Activated CD4-positive, alpha-beta T cell treated with anti-CD3 and anti-CD28 coated beads, Interleukin-2, Interleukin-6, amounts not matched to agents 100 ng/mL and 50 ng/mL, durations not matched to agents 16 hours and 8 hours (primary cell): ENCODE measurements at regions not wholly inside any gene's neighbourhood (a gene's known extent, or its start where the extent isn't known, plus 50 kb on each side); places are given as distances from the start of the nearest gene placed in this dataset.

Experiments
- DNase-seq: peaks from one replicate; pipeline ENCODE4 v3.0.0-alpha.2; 2020

DNA sequence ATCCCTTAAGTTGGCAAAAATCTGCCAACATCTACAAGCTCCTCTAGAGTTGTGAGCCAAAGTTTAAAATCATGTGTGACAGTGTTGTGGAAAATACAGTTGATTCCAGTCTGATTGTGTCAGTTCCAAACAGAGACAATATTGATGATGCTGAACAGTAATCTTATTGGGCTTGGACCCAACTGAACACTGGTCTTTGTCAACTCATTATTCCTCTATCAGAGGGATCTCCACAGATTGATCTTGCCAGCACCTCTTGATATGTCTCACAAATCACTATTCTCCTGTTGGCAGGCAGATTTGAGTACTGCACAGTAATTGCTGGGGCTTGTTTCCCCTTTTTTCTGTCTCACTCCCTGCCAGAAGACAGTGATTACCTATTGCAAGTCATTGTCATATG lies 326.6 kb upstream of the DPH6 start:
- DNase-seq, result no peak

DNA sequence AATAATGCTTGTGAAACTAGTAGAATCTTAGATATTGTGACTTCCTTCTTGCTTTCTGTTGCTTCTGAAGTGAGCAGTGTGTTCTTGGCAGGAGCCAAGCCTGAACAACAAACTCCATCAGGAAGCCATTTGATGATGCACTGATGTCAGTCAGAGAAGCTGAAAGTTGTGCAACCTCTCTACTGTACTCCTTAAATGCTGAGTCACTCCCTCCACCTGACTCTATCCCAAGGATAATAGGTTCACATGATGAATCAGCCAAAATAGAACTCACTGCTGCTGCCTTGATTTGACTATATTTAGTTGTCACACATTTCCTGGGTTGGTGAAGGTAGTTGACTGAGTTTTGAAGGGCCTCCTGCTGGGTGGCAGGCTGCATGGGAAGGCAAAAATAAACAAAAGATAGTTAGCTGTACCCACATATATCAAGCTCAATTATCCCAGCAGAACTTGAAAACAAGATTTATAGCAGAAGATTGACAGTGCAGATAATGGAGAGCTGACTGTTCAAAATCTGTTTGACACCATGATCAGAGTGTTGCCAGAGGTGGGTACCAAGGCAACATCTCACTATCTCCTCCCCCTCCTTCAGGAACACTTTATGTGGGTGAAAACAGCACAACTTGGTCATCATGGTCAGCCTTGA lies 328.4 kb upstream of the DPH6 start:
- DNase-seq, result no peak

DNA sequence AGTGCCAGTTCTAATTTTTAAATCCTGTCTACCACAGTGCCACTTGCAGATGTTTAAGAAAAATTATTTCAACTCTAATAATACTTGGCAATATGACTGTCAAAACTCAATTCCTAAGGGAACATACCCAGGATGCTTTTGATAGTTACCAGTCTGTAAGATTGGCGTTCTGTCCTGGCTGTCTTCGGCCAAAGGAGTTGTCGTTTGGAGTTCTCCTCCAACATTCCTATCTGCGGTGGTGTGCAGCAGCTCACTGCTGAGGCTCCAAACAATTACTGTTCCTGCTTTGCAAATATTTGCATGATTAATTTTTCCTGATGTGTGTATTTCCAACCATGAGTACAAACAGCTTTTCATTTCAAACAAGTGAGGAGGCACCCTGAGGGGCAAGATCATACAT lies 330.8 kb upstream of the DPH6 start:
- DNase-seq, result no peak

DNA sequence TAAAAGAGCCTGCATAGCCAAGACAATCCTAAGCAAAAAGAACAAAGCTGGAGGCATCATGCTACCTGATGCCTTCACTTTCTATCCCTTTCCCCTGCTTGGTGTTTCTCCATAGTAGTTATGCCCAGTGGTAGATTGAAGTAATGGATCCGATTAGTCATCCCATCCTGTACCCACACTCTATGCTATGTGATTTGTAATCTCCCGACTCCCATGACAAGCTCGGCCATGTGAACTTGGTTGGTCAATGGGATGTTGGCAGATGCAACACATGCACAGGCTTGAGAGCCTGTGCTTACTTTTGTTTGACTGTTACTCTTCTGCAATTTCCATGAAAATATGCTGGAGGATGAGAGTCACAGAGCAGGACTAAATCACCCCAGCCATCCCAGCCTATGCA lies 334.9 kb upstream of the DPH6 start:
- no peak for DNase-seq

DNA sequence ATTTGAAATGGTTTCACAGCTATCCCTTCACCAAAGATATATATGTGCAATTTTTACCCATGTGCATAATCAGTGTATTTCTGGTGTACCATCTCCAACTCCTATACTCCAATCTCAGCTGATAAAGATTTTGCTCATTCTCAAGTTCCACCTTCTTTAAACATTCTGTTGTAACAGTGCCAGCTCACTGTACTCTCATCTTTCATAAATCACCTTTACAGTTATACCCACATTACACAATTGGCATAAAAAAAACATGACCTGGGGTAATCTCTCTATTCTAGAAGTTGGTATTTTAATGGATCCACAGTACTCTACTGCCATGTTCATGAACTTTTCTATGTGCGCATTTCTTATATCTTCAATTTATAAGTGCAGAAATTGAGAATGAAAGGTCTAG lies 339.9 kb upstream of the DPH6 start:
- DNase-seq, result no peak

DNA sequence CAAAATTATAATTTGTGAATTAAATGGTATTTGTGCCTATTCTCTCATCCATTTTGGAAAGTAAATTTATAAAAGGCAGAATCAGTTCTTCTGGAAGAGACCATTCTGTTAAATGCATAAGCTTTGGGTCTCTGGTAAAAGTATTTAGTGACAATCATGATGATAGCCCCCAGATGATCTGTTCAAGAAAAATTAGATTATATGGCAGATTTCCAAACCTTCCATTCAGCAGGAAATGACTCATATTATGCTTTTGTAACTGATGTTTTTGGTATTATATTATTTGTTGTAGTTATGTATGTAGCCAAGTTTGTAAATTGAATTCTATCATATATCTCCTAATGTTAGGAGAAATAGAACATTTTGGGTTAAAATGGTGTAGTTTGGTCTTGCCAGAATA lies 340.8 kb upstream of the DPH6 start:
- no peak for DNase-seq

DNA sequence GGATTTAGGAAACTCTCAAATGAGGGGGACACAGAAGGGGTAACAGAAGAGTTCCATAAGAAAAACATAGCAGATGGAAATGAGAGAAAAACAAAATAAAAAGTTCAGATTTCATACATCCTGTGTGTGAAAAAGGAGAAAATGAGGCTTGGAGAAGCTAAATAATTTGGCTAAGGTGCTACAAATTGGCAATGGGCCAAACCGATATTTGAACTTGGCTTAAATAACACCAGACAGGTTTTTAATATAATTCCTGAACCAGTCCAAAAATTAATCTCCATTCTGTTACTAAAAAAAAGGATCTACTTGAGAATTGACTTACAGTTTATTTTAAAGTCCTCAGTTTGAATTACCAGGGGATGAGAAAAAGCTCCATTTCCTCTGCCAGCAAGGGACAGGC lies 342.9 kb upstream of the DPH6 start:
- no peak for DNase-seq

DNA sequence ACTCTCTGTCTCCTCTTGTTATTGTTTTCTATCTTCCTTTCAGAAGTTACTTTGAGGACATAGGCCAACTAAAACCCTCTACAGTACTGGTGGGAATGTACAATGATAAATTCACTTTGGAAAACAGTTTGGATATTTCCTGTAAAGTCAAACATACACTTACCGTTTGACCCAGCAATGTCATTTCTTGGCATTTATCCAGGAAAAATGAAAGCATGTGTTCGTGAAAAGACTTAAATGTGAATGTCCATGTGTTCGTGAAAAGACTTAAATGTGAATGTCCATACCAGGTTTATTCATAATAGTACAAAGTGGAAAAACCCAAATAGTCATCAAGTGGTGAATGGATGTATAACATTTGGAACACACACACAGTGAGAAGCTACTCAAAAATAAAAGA lies 361.5 kb upstream of the DPH6 start:
- DNase-seq, result no peak

DNA sequence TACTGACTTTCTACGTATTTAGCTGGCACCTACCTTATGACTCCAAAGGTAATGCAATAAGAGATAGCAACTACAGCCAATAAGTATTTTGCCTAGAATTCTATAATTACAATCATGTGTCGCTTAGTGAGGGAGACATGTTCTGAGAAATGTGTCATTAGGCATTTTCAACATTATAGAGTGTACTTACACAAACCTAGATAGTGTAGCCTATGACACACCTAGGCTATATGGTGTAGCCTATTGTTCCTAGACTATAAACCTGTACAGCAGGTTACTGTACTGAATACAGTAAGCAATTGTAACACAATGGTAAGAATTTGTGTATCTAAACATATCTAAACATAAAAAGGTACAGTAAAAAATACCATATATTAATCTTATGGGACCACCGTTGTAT lies 363.4 kb upstream of the DPH6 start:
- DNase-seq, result no peak

DNA sequence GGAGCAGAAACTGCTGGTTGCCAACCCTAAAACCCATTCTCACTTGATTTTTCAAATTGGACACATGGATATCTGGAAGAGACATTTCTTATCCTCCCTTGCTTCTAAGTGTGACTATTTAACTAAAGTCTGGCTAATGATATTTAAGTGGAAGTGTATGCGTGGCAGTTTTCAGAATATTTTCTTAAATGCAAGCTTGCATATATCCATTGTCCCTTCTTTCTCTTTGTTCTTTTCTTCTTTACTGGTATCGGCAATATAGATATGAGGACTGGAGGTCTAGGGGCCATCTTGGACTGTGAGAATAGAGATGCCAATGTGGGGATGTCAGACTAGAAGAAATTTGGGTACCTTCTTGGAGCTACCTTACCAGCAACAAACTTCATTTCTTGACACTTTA lies 364.3 kb upstream of the DPH6 start:
- DNase-seq, result no peak

DNA sequence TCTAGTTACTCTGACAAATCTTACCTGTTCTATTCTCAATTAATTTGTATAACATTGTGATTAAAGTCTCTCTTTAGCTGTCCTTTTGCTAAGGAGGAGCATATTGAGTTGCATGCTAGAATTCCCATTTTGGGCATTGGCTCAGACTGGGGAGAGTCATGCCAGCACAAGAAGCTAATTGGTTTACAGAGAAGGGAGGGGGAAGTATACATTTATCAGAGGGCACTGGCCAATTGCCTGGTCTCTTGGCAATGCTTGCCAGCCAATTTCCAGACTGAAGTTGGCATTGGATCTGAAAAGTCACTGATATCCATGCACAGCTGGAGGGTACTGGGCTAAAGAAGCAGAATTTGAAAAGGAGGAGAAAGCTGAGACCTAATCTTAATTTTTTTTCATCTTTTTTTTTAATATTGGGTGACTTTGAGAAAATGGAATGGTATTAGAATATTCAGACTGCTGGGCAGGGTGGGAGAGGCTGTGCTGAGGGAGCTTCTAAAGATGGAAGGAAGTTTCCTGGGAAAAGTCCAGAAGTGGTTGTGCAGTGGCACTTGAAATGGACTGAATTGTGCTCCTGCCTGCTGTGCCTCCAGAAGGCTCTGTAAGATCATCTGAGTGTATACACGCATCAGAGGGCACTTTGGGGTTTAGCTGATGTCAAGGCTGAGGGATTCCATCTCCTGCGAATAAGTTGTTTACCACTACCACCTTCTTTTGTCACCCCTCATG lies 365.2 kb upstream of the DPH6 start:
- DNase-seq, result no peak

DNA sequence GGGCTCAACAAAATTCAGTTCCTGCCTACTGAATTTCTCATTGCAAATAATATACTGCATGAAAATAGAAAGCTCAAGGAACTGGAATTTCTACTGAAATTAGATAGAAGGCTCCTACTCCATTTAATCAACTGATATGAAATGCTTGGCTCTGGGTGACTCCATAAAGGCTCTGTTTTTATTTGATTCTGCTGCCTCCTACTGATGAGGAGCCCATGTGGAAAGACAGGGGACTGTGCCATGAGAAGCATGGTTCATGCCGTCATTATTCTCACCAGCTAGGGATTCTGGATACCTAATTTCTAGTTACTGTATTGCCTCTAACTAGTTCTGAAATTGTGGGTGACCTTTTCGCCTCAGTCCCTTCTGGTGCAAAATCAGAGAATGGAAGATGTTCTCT lies 366.2 kb upstream of the DPH6 start:
- DNase-seq, result no peak

DNA sequence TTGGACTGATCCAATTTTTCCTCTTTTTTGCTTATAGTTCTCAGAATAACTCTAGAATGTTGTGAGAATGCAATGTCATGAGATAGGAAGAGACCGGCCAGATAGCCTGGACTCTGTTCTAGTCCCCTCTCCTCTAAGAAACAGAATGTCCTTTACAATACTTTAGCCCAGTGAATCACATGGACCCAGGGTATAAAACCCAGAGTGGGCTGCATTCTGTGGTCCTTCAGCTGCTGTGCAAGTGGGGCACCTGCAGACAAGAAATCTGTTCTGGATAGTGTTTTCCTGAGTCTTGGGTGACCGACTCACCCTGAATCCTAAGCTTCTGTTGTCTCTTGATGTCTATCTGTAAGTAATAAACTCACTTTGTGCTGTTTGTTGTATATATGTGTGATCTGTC lies 368.6 kb upstream of the DPH6 start:
- DNase-seq, result no peak

DNA sequence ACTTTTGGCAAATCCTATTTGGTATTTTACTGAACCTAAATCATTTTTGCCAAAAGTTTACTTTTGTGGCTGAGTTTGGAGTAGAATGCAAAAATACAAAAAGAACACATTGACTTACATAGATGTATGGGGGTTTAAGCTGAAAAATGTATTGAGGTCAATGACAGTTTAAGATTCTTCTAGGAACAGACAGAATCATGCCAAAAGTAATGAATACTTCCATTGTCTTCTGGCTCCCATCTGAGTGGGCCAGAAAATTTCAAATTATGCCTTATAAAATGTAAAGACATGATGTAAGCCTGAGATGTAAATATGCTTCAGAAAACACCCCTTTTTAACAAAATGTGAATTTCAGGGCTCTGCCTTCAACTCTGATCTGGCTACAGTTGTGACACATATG lies 375.1 kb upstream of the DPH6 start:
- no peak for DNase-seq

DNA sequence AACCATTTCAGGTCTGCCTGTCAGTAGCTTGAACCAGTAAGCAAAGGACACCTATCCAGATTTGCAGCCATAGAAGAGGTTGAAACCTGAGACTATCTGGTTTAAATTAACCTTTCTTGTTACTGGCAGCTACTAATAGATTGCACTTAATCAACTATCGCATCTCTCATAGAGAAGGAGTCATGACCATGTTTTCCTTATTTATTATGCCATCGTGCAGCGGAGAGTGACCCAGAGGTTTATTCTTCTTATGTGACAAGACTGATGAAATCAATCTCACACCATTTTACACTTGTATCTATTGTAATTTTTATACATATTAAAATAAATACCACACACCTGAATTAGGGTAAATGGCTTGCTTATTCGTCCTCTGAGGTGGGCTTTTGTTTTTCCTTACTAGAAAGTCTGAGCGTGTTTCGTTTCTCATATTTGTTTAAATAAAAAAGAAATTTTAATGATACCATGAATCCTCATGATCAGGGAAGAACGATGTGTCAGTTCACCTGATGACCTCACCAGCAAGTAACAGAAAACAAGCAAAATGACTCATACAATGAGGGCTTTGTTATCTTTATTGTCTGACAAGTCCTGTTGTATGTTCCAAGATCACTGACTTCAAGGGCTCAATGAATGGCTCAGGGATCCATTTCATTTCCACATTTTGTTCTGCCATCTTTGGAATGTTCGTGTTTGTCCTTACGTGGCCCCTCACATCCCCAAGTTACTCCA lies 379.5 kb upstream of the DPH6 start:
- DNase-seq, result peak; percentile 1

DNA sequence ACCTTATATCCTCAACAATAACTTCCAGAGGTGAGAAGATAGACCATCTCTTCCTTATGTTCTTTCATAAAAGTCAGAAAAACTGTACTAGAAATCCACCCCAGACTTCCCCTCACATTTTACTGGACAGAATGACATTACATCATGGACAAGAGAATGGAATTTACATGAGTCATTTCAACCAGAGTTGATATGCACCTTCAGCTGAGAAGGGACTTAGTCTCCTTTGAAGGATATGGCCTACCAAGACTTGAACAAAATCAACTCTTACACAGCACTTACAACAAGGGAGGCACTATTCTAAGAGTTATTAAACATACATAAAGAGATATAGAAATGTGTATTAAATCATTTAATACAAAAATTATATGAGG lies 380.0 kb upstream of the DPH6 start:
- no peak for DNase-seq

DNA sequence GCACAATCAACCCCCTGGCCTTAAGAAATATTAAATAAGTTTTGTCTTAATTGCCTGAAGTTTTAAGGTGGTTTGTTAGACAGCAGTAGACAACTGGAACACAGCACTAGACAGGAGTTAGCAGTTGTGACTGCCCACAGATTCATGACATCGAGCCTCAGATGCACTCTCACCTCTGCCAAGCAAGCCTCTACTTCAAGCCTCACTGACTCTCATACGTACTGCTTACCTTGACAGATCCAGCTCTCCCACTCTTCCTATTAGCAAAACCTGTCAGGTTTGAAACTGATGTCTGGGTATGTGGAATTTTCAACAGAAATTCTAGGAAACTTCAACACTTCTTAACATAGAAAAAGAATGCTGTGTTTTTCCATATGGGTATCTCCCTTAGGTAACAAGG lies 382.9 kb upstream of the DPH6 start:
- DNase-seq, result no peak

DNA sequence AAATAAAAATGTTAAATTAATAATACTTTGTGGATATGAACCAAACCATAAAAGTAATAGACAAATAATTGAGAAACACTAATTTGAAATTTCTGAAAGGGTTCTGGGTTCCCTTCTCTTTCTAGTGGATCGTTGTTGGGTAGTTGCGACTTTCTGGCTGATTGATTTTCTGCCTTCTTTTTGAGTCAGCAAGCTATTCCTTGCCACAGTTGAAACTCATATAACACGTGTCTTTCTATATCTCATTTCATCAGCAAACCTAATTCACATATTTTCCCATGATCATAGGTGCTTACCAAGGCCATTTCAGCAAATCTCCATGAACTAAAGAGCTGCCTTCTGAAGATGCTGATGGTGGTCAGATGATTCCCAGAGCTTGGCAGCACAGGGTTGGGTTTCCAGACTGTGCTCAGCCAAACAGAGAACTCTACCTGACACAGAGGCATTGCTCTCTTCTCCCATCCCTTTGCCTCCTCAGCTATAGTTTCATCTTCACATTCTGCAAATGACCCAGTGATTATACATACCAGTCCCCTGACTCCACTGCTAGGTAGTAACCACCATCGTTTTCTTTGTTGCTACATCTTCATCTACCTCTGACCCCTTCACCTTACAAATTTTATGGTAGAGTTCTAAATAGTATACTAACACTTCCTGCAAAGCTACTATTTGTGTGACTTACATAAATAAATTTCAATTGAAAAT lies 383.9 kb upstream of the DPH6 start:
- peak; percentile 37 for DNase-seq

DNA sequence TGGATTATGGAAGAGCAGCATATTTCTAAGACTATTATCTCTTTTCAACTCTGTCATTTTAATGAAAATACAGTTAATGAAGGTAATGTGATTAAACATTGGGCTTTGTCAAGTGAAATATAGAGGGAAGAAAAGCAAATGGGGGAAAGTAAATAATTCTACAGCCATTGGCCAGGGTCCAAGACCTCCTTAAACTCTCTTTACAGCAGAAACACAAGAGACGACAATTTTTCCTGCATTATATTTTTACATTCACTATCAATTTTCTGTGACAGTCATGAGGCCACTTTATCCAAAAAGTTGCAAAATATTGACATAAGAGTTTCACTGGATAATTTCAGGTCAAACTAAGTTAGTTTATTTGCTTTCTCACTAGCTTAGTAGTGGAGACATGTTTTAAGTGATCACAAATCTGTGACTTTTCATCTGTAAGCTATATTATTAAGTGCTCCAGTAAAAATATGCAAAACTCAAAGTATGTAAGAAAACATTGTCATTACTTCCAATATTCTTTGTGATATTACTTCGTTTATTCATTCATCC lies 385.9 kb upstream of the DPH6 start:
- DNase-seq, result no peak

DNA sequence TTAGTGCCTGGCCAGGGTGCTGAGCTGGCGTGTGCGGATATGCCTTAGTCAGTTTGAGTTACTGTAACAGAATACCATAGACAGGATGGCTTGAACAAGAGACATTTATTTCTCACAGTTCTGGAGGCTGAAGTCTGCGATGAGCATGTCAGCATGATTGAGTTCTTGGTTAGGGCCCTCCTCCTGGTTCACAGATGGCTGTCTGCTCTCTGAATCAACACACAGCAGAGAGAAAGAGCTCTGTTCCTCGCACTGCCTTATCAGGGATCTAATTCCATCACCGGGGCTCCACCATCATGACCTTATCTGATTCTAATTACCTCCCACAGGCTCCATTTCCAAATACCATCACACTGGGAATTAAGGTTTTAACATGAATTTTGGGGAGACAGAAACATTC lies 386.6 kb upstream of the DPH6 start:
- no peak for DNase-seq

DNA sequence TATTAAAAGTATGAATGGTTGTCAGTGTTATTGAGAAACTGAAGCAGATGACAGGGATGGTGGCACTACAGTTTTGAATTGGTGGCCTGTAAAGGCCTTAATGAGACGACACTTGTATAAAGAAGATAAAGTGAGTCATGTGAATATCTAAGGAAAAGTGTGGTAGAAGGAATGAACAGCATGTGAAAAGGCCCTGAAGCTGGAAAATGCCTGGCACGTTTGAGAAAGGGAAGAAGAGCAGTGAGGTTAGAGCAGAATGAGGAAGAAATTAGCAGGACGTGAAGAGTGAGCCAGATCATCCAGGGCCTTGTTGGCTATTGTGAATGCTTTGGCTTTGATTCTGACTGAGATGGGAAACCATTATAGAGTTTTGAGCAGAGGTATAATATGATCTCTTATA lies 387.6 kb upstream of the DPH6 start:
- DNase-seq, result no peak

DNA sequence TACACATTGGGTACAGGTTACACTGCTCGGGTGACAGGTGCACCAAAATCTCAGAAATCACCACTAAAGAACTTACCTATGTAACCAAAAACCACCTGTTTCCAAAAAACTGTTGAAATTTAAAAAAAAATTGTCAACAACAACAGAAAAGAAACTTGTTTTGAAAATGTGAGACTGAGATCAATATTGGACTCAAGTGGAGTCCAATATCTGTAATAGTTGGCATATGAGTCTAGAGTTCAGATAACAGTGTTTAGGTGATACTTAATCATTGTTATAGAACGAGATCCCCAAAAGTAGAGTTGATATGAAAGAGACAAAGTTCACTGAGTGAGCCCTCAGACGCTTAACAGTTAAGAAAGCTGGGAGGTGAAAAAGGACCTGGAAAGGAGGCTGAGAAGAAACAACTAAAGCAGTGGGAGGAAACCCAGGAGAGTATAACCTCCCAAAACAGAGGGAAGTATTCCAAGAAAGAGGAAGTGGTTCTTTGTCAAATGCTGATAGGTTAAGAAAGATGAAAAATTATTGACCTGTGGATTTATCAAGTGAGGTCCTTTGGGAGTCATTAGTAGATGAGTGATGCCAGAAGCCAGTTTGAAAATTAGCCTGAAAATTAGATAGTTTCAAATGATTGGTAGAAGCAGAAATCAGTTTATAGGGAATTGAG lies 388.6 kb upstream of the DPH6 start:
- DNase-seq, result no peak

DNA sequence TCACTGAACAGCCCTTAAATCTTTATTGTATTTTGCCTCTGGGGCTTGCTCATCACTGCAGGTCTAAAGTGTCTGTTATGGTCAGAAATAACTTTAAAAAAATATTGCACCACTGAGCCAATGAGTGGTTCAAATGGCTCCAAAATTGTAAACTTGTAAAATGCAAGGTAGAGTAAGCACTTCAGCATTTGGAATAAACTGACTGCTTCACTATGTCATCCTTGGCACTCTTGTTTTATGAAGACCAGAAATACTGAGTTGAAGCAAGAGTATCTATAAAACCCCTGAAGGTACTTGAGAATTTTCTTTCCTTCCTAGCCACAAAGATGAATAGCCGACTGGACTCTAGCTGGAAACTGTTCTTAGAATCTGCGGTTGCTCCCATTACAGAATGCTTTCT lies 390.3 kb upstream of the DPH6 start:
- no peak for DNase-seq
